ENCODE measurements at regions not wholly inside any gene's neighbourhood (a gene's known extent, or its start where the extent isn't known, plus 50 kb on each side); places are given as distances from the start of the nearest gene placed in this dataset.

DNA sequence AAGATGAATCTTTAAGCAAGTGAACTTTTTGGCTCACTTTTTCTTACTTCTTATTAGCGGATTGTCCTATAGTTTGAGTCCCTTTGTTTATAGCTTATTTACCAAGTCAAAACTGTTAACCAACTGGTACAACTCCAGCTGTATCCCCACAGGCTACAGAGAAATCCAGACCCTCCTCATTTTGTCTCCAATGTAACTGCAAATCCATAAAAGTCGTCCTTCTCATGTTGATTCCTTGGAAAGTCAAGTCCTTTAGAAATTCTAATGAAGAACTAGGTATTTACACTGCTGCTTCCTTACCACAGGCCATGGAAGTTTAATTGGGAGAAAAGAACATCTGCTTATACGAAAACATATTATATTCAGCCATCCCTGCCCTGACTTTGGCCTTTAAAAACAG is 729.1 kb upstream of the NRSN1 start:
- no peaks in the 10 kb centered on the region for H3K9me3 ChIP-seq
- intact Hi-C loops (cut with DNase I), result no loop called here
- 93% methylated on average over 3 of the region's 3 CpGs for WGBS
- no peaks in the 10 kb centered on the region for H3K4me1 ChIP-seq
- H3K36me3 ChIP-seq, result no peaks in the 10 kb centered on the region
- H3K27me3 ChIP-seq, result no peaks in the 10 kb centered on the region
- no peak for DNase-seq (ENCODE audit: extremely low spot score)
- H3K4me3 ChIP-seq, result no peak overlapping the region
- TF ChIP-seq POLR2AphosphoS5 (IDR thresholded peaks at IDR 0.05) (no peak), CTCF (IDR thresholded peaks at IDR 0.05) (no peak), EP300 (IDR thresholded peaks at IDR 0.05) (no peak), POLR2A (IDR thresholded peaks at IDR 0.05; ENCODE audit: low read depth) (no peak)
- no peak overlapping the region for H3K27ac ChIP-seq (replicated peaks in 1 of 4)

DNA sequence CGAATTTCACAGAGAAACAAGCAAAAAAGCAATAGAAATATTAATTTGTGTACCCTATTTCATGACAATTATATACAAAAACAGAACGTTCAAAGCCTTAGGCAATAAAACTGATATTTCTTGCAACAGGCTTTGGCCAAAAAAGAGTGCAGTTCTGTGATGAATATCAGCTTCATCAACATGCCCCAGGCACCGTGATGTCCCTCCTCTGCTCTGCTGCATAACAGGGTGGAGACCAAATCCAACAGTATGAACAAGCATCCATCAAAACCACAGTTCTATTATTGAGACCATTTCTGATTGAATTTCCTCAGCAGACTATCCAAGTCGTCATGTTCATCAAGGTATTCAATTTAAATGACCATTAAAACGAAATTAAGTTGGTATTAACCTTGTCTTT is 722.6 kb upstream of the NRSN1 start:
- no peak for TF ChIP-seq EP300 (IDR thresholded peaks at IDR 0.05)
- TF ChIP-seq POLR2A (IDR thresholded peaks at IDR 0.05; ENCODE audit: low read depth), result no peak
- TF ChIP-seq POLR2AphosphoS5 (IDR thresholded peaks at IDR 0.05), result no peak
- TF ChIP-seq CTCF (IDR thresholded peaks at IDR 0.05), result no peak
- no peak overlapping the region for H3K27ac ChIP-seq (replicated peaks in 1 of 4)
- H3K9me3 ChIP-seq, result no peaks in the 10 kb centered on the region
- H3K36me3 ChIP-seq, result no peaks in the 10 kb centered on the region
- 78% methylated on average over 5 of the region's 5 CpGs for WGBS
- no peak overlapping the region for H3K4me3 ChIP-seq
- no peak for DNase-seq (ENCODE audit: extremely low spot score)
- no peaks in the 10 kb centered on the region for H3K4me1 ChIP-seq
- H3K27me3 ChIP-seq, result no peaks in the 10 kb centered on the region
- intact Hi-C loops (cut with DNase I), result no loop called here

- Histone ChIP-seq H3K9me3 (no peaks in the 10 kb centered on the region), H3K4me3 (no peak overlapping the region), H3K36me3 (no peaks in the 10 kb centered on the region), H3K4me1 (peaks cover 0 to 10% (median 8%) of the 10 kb centered on the region in 4 donors), H3K27me3 (no peaks in the 10 kb centered on the region), H3K27ac (replicated peaks in 1 of 4) (no peak overlapping the region)
- no peak for DNase-seq (ENCODE audit: extremely low spot score)
- TF ChIP-seq CTCF (IDR thresholded peaks at IDR 0.05) (no peak), EP300 (IDR thresholded peaks at IDR 0.05) (no peak), POLR2A (IDR thresholded peaks at IDR 0.05; ENCODE audit: low read depth) (no peak), POLR2AphosphoS5 (IDR thresholded peaks at IDR 0.05) (no peak)
- 58% methylated on average over 7 of the region's 7 CpGs for WGBS
- intact Hi-C loops (cut with DNase I), result no loop called here
Measured at GRCh38 chr6:23409531-23409930, 716.5 kb upstream of the NRSN1 start.

- Histone ChIP-seq H3K4me1 (peaks cover 0 to 11% (median 9%) of the 10 kb centered on the region in 4 donors), H3K27me3 (no peaks in the 10 kb centered on the region), H3K4me3 (no peak overlapping the region), H3K36me3 (no peaks in the 10 kb centered on the region), H3K9me3 (no peaks in the 10 kb centered on the region), H3K27ac (replicated peaks in 1 of 4) (no peak overlapping the region)
- 94% methylated on average over 8 of the region's 8 CpGs for WGBS
- intact Hi-C loops (cut with DNase I), result no loop called here
- DNase-seq (ENCODE audit: extremely low spot score), result no peak
- no peak for TF ChIP-seq POLR2A (IDR thresholded peaks at IDR 0.05; ENCODE audit: low read depth)
- TF ChIP-seq CTCF (IDR thresholded peaks at IDR 0.05), result no peak
- no peak for TF ChIP-seq EP300 (IDR thresholded peaks at IDR 0.05)
- TF ChIP-seq POLR2AphosphoS5 (IDR thresholded peaks at IDR 0.05), result no peak
Measured at GRCh38 chr6:23410439-23410838, 715.6 kb upstream of the NRSN1 start.

DNA sequence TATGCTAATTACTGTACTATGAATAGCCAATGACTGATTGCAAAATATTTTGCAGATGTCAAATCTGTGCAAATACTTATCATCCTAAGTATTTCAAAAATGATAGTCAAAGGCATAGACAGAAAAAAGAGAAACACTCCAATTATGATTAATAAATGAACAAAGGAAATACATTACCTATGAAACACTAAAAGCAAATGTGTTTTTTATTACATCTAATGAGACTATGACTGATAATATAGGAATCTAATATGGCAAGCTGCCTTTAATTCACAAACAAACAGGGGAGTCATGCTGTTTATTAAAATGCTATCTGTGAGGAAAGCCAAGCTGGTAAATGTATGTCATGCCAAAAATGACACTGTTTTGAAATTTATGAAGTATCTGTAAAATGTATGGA is 713.2 kb upstream of the NRSN1 start:
- Histone ChIP-seq H3K4me1 (peaks cover 0 to 11% (median 9%) of the 10 kb centered on the region in 4 donors), H3K27me3 (no peaks in the 10 kb centered on the region), H3K9me3 (no peaks in the 10 kb centered on the region), H3K27ac (replicated peaks in 1 of 4) (no peak overlapping the region), H3K4me3 (no peak overlapping the region), H3K36me3 (no peaks in the 10 kb centered on the region)
- intact Hi-C loops (cut with DNase I), result no loop called here
- TF ChIP-seq POLR2A (IDR thresholded peaks at IDR 0.05; ENCODE audit: low read depth) (no peak), POLR2AphosphoS5 (IDR thresholded peaks at IDR 0.05) (no peak), CTCF (IDR thresholded peaks at IDR 0.05) (no peak), EP300 (IDR thresholded peaks at IDR 0.05) (no peak)
- no peak for DNase-seq (ENCODE audit: extremely low spot score)

Measured in esophagus muscularis mucosa (tissue), 4 donors.